Stimulated activated naive CD4-positive, alpha-beta T cell (primary cell): ENCODE measurements at regions not wholly inside any gene's neighbourhood (a gene's known extent, or its start where the extent isn't known, plus 50 kb on each side); places are given as distances from the start of the nearest gene placed in this dataset.

ENCODE experiments used
- DNase-seq, 6 experiments: peaks; one replicate each; lab custom pipeline; 2025; lab: John Stamatoyannopoulos, UW

DNA sequence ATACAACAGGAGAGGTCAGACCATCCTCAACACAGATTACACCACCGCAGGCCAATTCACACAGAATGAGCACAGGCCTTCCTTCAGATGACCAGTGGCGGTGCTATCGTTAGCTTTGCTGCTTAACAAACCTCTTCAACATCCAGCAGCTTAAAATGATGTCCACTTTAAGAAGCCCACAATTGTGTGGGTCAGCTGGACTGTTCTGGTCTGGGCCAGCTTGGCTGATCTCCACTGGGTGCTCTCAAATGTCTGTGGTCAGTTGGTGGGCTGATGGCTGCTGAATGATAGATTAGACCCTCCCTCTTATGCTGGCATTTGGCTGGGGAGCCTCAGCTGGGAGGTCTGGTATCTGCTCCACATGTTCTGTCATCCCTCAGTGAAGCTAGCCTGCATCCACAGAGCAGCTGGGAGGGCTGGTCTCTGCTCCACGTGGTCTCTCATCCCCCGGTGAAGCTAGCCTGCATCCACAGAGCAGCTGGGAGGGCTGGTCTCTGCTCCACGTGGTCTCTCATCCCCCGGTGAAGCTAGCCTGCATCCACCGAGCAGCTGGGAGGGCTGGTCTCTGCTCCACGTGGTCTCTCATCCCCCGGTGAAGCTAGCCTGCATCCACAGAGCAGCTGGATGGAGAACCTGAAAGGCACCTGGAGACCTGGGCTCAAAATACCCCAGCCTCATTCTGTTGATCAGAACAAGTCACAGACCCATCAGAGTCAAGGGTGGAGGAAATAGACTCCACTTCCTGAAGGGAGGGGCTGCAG lies 203.6 kb upstream of the DIO3 start:
- no peak for DNase-seq

DNA sequence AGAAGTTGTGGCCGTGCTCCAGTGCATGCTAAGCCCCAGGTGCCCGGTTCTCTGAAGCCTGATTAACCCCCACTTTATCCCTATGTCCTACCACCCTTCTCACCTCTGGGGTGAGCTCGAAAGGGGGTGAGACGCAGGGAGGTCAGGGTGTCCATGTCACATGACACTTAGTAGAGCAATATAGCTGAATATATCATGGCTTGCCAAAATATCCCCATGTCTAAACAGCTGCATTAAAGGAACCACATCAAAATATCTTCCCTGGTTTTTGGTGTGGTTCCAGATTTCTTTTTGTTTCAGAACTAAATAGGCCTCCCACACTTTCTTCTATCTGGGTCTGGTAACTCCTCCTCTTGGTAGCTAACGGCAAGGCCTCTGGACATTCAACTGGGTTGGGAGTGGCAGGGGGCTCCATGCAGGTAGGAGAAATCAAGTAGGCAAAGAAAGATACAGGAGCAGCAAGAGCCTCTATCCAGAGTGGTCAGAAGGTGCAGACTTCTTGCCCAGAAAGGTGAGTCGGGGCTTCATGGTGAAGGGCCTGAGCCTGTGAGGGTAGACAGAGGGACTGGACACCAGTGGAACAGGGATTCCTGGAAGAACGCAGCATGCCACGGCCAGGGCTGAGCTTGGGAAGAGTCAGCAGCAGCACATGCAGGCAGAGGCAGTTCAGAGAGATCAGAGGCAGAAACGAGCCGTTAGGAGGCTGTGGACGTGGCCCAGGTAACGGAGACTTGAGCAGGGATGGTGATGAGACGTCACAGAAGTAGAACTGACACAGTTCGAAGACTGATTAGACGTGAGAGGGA lies 202.8 kb upstream of the DIO3 start:
- DNase-seq: no peak

DNA sequence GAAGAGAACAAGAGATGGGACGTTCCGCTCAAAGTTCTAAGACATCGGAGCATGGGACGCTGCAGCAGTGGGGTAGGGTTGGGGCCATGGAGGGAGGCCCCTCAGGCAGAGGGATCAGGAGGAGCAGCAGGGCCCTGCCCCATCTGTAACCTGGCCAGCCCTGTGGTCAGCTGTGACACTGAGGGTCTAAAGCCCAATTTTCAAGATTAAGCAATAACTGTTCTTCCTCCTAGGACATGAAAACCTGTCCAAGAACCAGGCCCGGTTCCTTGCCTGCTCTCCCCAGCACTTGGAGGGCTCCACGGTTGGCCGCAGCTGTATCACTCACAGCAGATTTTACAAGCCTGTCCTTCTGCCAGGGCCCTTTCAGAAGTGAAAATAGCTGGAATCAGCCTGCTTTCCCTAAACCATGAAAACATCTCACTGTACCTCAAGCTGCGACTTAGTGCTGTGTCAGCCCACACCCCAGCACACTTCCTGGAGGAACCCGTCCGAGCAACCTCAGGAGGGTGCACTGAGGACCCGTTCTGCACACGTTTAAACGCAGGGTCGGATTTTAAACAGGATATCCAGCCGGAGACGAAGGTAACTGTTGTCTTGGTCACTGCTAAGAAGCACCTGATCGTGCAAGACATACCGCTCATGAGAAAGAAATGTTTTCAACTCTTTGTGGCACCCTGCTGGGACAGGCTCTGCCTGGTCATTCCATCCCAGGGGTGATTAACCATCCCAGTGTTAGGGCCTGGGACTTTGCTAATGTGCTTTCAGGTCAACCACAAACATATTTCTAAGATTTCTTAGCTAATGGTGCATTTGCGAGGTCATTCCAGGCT lies 201.9 kb upstream of the DIO3 start:
- DNase-seq: no peak

DNA sequence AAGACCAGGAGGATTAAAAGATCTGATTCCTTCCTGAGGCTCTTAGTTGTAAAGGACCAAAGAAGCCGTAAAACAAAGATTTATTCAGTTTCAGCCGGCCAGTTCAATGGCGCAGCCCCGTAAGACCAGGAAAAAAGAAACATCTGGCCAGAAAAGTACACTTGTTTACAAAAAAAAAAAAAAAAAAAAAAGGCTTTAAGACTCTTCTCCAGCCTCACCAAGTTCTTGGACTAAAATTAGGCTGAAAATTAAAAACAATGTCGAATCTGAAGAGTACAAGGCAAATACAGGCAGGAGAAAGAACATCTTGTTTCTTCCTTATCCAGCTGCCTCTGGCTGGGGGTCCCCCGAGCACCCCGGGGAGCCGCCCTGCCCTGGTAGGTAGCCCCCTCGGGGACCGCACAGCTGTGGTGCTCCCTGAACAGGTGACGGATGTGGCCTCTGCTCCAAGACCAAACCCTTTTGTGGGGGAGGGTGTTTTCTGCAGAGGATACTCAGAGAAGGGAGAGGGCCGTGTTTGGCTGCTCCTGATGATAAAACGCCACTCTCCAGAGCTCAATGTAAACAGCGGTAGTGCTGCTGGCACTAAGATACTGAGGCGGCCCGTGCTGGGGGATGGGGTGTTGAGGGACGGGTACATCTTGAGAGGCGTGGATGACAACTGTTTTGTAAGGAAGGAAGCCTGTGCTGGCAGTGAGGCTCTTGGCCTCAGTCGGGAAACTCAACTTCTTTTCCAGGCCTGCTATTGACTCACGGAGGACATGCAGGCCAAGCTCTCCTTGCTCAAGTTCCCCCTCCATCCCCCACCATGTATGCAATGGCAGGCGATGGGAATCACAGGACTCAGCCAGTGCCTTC lies 201.0 kb upstream of the DIO3 start:
- DNase-seq: no peak

DNA sequence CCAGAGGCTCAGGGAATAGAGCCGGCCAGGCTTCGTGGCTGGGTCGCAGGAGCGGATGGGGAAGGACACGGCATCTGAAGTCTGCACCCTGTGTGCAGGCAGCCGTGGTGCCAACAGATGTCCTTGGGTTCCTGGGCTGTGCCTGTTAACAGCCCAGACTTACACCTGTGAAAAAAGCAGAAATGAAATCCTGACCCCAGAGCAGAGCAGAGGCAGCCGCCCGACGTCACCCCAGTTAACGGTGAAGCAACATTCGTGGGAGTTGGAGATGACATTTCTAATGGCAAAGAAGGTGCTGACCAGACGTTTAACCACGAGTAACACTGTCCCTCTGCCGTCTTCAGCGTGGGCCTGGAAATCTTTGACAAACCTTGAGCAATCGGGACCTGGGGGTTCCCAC lies 200.3 kb upstream of the DIO3 start:
- no peak for DNase-seq

DNA sequence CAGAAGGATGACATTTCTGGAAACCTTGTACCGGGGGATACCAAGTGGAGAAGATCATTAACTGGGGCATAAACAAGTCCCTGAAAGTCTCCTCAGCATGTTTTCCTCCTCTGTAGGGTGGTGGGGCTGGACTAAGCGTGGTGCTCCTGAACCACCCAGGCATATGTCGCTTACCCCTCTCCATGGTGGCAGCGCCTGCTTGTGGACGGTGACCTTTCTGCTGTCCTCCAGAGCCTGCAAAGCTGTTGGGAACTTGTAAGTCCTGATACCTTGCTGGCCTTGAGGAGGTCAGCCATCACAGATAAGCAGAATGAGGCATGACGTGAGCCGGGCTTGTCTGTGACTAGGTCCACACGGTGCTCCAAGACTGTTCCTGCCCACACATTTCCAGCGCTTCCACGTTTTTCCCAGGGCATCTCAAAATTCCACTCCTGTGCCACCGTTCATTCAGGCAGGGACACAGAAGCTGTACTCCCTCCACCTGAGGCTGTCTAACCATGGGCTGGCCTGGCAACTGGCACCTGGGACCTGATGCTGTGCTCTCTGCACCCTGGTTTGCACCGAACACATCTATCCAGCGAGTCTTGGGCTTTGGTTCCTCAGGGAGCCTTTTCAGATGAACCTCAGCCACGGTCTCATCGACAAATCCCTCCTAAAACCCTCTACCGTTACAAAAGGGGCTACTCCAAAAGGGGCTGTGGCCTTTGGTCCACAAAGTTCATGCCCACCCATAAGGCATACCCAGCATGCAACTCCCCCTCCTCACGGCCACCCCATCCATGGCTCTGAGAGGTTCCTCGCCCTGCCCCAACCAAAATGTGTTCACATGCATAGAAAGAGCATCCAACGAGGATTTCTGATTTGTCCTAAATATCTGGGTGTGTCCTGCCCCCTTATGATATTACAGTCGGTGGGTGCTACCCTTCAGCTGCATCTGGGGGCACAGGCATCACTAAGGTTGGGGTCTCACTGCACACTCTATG lies 199.6 kb upstream of the DIO3 start:
- no peak for DNase-seq

DNA sequence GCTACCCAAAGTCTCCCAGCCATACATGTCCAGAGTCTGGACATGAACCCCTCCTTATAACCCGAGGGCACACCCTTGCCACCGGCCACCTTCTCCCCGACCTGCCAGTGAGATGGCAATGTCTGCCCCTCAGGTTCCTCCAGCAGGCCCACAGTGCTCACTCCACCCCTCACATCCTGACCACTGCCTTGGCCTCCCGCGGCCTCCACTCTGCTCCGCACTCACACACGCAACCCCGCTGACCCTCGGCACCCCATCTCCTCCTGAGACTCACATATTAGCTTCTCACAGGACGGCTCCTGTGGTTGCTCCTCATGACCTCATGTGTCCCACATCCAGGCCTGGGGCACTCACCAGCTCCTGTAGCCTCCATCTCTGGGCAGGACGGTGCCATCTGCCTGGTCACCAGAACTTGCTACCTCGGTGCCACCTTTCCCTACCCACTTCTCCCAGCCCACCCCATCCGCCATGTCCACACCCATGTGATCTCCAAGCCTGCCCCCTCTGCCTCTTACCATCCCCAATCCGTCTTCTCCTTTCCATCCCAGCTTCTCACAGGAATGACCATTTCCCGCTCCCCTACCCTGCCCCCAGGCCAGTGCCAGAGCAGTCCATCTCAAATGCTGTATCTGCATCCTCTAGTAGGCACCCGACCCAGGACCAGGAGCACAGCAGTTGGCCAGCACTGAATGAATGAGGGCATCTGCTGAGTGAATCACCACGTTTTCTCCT lies 198.6 kb upstream of the DIO3 start:
- DNase-seq: no peak

DNA sequence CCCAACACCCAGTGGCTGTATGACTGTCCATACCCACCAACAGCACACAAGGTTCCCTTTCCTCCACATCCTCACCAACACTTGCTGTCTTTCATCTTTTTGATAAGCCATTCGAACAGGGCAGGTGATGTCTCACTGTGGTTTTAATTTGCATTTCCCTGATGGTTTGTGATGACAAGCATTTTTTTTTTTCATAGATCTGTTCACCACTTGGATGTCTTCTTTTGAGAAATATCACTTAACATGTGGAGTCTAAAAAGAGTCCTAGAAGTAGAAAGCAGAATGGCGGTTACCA lies 198.1 kb upstream of the DIO3 start:
- no peak for DNase-seq

DNA sequence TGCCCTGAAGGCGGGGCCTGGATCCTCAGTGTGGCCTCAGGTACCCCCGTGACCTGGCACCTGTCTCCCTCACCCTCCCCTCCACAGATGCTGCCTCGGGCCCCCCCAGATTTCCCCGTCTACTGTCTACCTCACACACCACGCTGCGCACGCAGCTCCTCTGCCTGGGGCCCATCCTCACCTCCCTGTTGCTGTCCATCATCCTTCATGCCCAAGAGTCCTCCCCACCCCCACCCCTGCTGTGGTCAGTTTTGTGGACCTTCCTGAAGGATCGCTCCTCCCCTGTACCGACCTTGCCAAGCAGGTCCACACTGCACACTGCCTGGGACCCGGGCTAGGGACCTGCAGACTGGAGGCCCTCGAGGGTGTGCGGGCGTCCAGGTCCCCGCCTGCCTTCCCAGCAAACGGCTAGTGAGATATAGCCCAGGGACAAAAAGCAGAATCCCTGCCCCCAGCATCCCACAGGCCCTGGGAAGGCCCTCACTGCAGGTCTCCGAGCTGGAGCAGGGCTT lies 197.4 kb upstream of the DIO3 start:
- no peak for DNase-seq

DNA sequence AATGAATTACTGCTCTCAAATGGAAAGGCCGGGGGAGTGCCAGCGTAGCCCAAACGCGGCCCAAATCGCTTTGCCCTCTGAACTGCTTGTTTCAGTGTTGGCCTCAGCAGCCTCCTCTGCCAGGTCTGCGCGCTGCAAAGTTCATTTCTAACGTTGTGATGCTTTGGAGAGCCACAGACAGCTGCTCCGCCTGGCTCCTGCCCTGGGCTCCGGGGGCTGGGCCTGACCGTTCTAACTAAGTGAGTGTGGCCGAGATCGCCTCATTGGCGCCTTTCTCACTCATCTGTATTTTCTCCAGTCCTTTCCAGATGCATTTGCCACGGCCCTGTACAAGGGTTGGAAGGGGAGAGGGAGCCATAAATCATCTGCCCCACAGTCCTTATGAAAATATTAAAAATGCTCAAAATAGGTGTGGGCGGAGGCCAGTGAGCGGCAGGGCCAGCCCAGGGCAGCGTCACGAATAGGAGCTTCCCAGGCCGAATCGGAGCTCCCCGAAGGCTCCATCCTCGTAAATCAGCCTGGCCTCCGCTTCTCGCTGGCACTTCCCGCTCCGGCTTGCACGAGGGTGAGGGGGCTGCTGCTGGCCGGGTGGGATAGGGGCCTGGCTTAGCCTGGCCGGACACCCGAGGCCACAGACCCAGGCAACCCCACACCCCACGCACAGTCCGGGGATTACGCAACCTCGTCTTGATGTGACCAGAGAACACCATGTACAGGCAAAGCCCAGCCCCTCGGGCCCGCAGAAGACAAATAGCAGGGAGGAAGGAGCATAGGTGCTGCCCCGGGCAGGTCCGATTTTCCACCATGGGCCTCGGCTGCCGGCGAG lies 196.6 kb upstream of the DIO3 start:
- no peak for DNase-seq

DNA sequence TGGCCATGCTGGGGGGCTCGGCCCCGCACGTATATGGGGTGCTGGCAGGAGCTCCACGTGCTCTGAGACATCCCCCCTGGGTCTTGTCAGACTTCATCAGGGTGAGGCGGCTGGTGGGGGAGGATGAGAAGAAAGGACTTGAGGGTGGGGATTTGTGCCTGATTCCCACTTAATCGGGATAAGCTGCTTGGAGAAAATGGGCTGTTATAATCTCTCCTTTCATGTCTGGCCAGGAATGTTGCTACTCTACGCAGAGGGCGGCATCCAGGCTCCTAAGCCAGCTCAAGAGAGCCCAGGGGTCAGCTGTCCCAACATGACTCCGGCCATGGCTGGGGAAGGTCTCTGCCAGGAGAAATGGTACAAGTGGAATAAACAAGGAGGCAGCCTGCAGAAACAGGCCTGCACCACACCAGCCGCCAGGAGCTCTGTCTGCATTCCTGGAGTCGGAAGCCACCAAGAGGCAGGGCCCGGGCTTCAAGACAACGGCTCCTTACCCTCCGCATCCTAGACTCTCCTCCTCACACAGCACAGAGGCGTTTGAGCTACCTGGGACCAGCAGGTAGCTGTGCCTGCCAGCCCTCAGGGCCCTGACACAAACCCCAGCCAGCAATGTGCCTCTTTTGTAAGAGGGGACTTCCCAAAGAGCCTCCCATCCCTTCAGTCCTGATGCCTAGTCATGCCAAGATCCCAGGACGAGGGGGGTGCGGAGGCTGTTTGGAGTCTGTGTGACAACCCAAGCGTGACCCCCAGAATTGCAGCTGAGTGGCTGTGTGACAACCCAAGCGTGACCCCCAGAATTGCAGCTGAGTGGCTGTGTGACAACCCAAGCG lies 195.8 kb upstream of the DIO3 start:
- DNase-seq: no peak

DNA sequence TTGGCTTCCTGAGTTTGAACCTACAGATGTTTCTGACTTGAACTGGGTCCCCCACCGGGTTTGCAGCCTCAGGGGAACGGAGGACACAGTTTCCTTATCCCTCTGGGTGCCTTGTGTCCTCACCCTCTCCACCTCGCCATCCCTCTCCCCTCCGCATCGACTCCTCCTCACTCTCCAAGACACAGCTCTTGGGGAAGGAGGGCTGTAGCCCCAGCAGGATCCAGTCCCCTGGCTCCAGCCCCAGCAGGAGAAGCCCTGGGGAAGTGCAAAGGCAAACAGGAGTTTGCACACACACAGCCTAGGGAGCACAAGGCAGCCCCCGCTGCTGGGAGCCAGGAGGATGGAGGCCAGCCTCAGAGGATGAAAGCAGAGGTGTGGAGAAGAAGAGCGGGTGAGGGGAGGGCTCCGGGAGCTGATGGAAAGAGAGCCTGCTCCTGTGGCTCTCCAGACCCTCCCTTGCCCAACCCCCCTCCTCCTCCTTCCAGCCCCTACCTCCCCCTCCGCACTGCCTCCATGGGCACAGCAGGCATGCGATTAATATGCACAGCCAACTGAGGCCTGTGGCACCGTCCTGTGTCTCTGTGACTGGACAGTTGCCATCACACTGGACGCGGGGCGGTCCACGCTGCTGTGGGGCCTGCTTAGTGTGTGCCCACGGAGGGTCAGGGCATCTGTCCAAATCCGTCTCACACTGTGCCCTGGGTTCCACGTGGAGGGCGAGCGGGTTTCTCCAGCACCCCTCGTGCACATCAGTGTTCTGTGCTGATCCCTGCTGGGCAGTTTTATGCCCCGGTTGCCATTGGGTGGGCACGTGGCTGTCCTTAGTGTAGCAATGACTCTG lies 193.7 kb upstream of the DIO3 start:
- DNase-seq: no peak

DNA sequence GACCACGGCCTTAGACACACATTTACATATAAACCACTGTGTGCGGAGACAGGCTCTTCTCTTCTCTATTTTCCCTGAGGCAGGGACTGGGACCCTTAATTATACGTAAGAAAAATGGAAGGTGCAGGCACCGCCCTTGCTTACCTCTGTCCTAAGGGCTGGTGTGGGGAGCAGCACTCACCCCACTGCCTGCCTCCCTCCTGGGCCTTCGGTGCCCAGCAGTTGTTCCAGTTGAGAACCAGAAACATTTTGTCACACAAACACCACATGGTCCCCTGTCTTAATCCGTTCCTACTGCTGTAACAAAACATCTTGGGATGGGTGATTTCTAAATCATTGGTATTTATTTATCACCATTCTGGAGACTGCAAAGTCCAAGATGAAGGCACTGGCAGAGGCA lies 192.7 kb upstream of the DIO3 start:
- DNase-seq: no peak

DNA sequence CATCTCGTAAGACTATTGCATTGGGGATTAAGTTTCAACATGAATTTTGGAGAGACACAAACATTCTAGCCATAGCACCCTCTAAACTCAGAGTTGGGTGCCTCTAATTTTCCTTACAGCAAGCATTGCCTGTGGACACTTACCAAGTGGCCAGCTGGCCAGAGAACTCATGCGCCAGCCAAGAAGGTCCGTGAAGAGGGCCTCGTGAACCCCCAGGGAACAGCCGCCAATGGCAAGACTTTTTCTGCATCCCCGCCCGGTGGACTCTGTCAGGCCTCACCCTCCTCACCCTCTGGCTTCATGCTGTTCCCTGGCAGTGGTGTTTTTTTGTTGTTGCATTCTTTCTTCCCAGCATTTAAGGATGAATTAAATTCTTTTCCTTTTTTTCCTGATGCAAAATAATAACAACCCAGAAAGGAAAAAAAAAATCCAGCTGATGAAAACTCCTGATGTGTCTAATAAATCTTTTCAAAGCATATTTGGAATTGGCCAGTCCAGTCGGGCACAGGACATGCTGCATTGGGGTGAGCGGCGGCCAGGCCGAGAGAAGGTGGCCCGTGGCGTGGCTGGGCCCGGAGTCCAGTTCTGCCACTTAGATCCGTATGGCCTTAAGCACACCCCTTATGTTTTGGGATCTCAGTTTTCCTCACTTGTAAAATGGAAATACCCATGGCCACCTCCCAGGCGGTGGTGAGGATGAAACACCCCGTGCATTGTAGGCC lies 191.9 kb upstream of the DIO3 start:
- no peak for DNase-seq

DNA sequence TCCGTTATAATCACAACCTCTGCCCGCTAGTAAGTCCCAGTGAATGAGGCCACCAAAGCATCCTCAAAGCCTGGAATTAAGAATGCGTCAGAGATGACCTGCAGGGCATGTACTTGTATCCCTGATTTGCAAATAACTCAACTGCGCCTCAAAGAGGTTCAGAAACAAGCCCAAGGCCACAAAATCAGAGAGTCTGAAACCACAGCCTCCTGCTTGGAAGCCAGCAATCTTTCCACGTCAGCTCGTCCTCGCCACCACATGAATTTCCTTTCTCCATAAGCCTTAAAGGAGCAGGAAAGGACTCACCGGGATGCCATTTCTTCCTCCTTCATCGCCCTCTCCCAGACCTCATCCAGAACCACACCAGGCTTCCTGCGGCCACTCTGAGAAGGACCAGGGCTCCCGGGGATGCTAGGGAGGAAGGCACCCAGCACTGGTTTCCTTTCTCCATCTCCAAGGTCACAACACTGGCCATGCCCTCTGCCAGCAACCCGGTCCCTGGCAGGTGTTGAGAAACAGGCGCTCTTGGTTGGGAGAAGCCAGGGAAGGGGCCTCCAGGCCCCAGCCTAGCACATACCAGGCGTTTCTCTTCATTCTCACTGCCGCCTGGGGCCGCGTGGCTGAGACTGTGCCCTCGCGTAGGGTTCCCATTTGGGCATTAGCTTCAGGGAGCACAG lies 191.2 kb upstream of the DIO3 start:
- DNase-seq: no peak
